A549 (cell line): ENCODE measurements at regions not wholly inside any gene's neighbourhood (a gene's known extent, or its start where the extent isn't known, plus 50 kb on each side); places are given as distances from the start of the nearest gene placed in this dataset.

ENCODE experiments used
- ATAC-seq, 2 experiments: fragments of 200-7000 bp in 1 of 2; fragments of >200 bp in 1 of 2; cut with Nextera tagmentation in 1 of 2; cut with Tn5 transposase in 1 of 2; 3 replicates each; pipeline versions ENCODE4 v1.8.0 to v1.9.1; 2018 to 2020; ENCODE audit warnings: mild to moderate bottlenecking in 1 of 2, moderate library complexity in 1 of 2
- CTCF ChIA-PET: fragments of 300-600 bp; sonication (Branson Sonifier 250); formaldehyde crosslinking; extraction: SDS; loops from one replicate; lab custom pipeline; 2021; ENCODE audit warnings: antibody characterized with exemption, inconsistent platforms; lab: Yijun Ruan, JAX
- POLR2A ChIA-PET: fragments of 350-600 bp; formaldehyde crosslinking; extraction: SDS; loops from one replicate; lab custom pipeline; 2021; ENCODE audit warnings: antibody characterized with exemption, inconsistent platforms; lab: Yijun Ruan, JAX
- DNase-seq, 2 experiments: peaks; one replicate each; pipeline versions ENCODE4 v3.0.0 to v3.0.0-alpha.2; 2011 to 2016; ENCODE audit warnings: low read depth in 1 of 2, low spot score in 1 of 2
- FAIRE-seq: peaks from 2 replicates; lab custom pipeline; 2011; peaks lifted over from hg19 to GRCh38; lab: Jason Lieb, UNC
- H3K27ac ChIP-seq, 2 experiments: fragments of >200 bp; sonication (Bioruptor Twin); formaldehyde crosslinking; 3 replicates each; pipeline ENCODE4 v1.5.1; 2016 to 2017
- H3K4me1 ChIP-seq: fragments of >200 bp; sonication (Bioruptor Twin); formaldehyde crosslinking; 3 replicates; pipeline ENCODE4 v1.6.1; 2016
- H3K4me2 ChIP-seq: fragments of >200 bp; sonication (Bioruptor Twin); formaldehyde crosslinking; 3 replicates; pipeline ENCODE4 v1.6.1; 2016
- H3K4me3 ChIP-seq: fragments of >200 bp; sonication (Bioruptor Twin); formaldehyde crosslinking; 3 replicates; pipeline ENCODE4 v1.5.1; 2016
- H3K9me3 ChIP-seq: fragments of >200 bp; sonication (Bioruptor Twin); formaldehyde crosslinking; 3 replicates; pipeline ENCODE4 v1.6.1; 2016
- BCL3 ChIP-seq: fragments of >200 bp; sonication (Bioruptor Twin); formaldehyde crosslinking; IDR thresholded peaks from 3 replicates; pipeline ENCODE4 v1.6.1; 2016
- BHLHE40 ChIP-seq: IDR thresholded peaks from 2 replicates; pipeline ENCODE4 v1.6.1; 2012; ENCODE audit warnings: low read depth, low read length, inconsistent platforms
- CBX2 ChIP-seq: fragments of 200-600 bp; sonication (generic); IDR thresholded peaks from 2 replicates; pipeline ENCODE4 v1.6.1; 2016; ENCODE audit warnings: low read depth, mild to moderate bottlenecking, borderline replicate concordance
- CEBPB ChIP-seq, 2 experiments: fragments of >200 bp in 1 of 2; sonication (Bioruptor Twin) in 1 of 2; formaldehyde crosslinking in 1 of 2; IDR thresholded peaks; 2 replicates each; pipeline ENCODE4 v1.6.1; 2012 to 2016
- CHD2 ChIP-seq: fragments of 150-350 bp; IDR thresholded peaks from 2 replicates; pipeline ENCODE4 v1.6.1; 2014; ENCODE audit warnings: low read length; ENCODE audit not compliant: partially characterized antibody
- CTCF ChIP-seq: fragments of >200 bp; sonication (Bioruptor Twin); formaldehyde crosslinking; IDR thresholded peaks from 3 replicates; pipeline ENCODE4 v1.5.1; 2016
- ELK1 ChIP-seq: fragments of 150-350 bp; IDR thresholded peaks from 2 replicates; pipeline ENCODE4 v1.6.1; 2014; ENCODE audit warnings: low read depth, mild to moderate bottlenecking, low read length
- EP300 ChIP-seq, 2 experiments: fragments of >200 bp; sonication (Bioruptor Twin); formaldehyde crosslinking; IDR thresholded peaks; 2 replicates in 1 of 2; 3 replicates in 1 of 2; pipeline ENCODE4 v1.6.1; 2016 to 2017
- ESRRA ChIP-seq: fragments of 150-350 bp; IDR thresholded peaks from 2 replicates; pipeline ENCODE4 v1.6.1; 2014; ENCODE audit warnings: mild to moderate bottlenecking, low read length, borderline replicate concordance
- FOXS1 ChIP-seq: fragments of 250-450 bp; sonication (Bioruptor Pico); IDR thresholded peaks from 2 replicates; pipeline ENCODE4 v1.5.0; 2020; ENCODE audit warnings: mild to moderate bottlenecking, moderate library complexity
- GATA3 ChIP-seq: IDR thresholded peaks from 2 replicates; pipeline ENCODE4 v1.6.1; 2012; ENCODE audit warnings: borderline replicate concordance
- HEYL ChIP-seq: fragments of 250-450 bp; sonication (Bioruptor Pico); IDR thresholded peaks from 2 replicates; pipeline ENCODE4 v1.8.0; 2021; ENCODE audit warnings: mild to moderate bottlenecking, moderate library complexity
- HOXA7 ChIP-seq: fragments of 250-450 bp; sonication (Bioruptor Pico); IDR thresholded peaks from 2 replicates; pipeline ENCODE4 v1.5.0; 2020; ENCODE audit warnings: mild to moderate bottlenecking, moderate library complexity
- HOXB13 ChIP-seq: fragments of 250-450 bp; sonication (Bioruptor Pico); IDR thresholded peaks from 2 replicates; pipeline ENCODE4 v1.5.0; 2020; ENCODE audit warnings: low read depth, mild to moderate bottlenecking, moderate library complexity
- KDM5A ChIP-seq: fragments of 200-600 bp; sonication (generic); IDR thresholded peaks from 2 replicates; pipeline ENCODE4 v1.6.1; 2016; ENCODE audit warnings: antibody characterized with exemption, mild to moderate bottlenecking
- MAFK ChIP-seq: fragments of 450-650 bp; IDR thresholded peaks from 2 replicates; pipeline ENCODE4 v1.6.1; 2014; ENCODE audit not compliant: partially characterized antibody
- MAX ChIP-seq: IDR thresholded peaks from 2 replicates; pipeline ENCODE4 v1.6.1; 2012
- MAZ ChIP-seq: fragments of 150-350 bp; IDR thresholded peaks from 2 replicates; pipeline ENCODE4 v1.6.1; 2014; ENCODE audit warnings: antibody characterized with exemption, low read depth, low read length, borderline replicate concordance
- NPAS2 ChIP-seq: fragments of 250-450 bp; sonication (Bioruptor Pico); IDR thresholded peaks from 2 replicates; pipeline ENCODE4 v1.8.0; 2022; ENCODE audit warnings: mild to moderate bottlenecking, moderate library complexity, borderline replicate concordance
- POLR2A ChIP-seq: IDR thresholded peaks from 2 replicates; pipeline ENCODE4 v1.6.1; 2012; ENCODE audit warnings: mild to moderate bottlenecking, low read length
- RCOR1 ChIP-seq: fragments of 150-350 bp; IDR thresholded peaks from 2 replicates; pipeline ENCODE4 v1.6.1; 2014; ENCODE audit warnings: antibody characterized with exemption, low read length, low read depth
- RFX5 ChIP-seq: fragments of 450-650 bp; IDR thresholded peaks from 2 replicates; pipeline ENCODE4 v1.7.1; 2014; ENCODE audit warnings: antibody characterized with exemption, mild to moderate bottlenecking, moderate library complexity
- SREBF2 ChIP-seq: fragments of 450-650 bp; IDR thresholded peaks from 2 replicates; pipeline ENCODE4 v1.6.1; 2014; ENCODE audit warnings: mild to moderate bottlenecking, moderate library complexity
- ZSCAN20 ChIP-seq: fragments of 250-450 bp; sonication (Bioruptor Pico); IDR thresholded peaks from 2 replicates; pipeline ENCODE4 v1.8.0; 2022; ENCODE audit warnings: mild to moderate bottlenecking, moderate library complexity
- WGBS: methylation state at CpG from one replicate; pipeline ENCODE4 v1.1.6; 2017; ENCODE audit errors: missing lambda C conversion rate; 5-methylcytosine and 5-hydroxymethylcytosine counted together

- POLR2A ChIA-PET = no interaction called here
- no peak overlapping the region for H3K4me2 ChIP-seq
These were observed 199.7 kb downstream of the HINT1 start for GRCh38 chr5:130965360-130965759.

GRCh38 chr5:130964231-130965202, 200.5 kb downstream of the HINT1 start:
- CTCF ChIA-PET = no interaction called here
- TF ChIP-seq ZSCAN20 = no peak
- no peak for TF ChIP-seq GATA3
- no peak for TF ChIP-seq HOXB13 (CRISPR knock-in tag)
- no peak for TF ChIP-seq HEYL (CRISPR knock-in tag)
- TF ChIP-seq HOXA7 = no peak
- no peak for TF ChIP-seq BHLHE40
- no peak for FAIRE-seq

More at GRCh38 chr5:130965360-130965759, 199.7 kb downstream of the HINT1 start:
- DNase-seq (no peak), FAIRE-seq (no peak)
- WGBS = 61% methylated on average over 4 of the region's 4 CpGs
- H3K4me1 ChIP-seq = no peaks in the 10 kb centered on the region
- H3K4me3 ChIP-seq = no peak overlapping the region
- H3K27ac ChIP-seq = no peak overlapping the region
- TF ChIP-seq POLR2A (no peak), BCL3 (no peak), MAX (no peak), RFX5 (no peak), HEYL (CRISPR knock-in tag) (no peak), EP300 (IDR thresholded peaks at IDR 0.05) (no peak), ELK1 (no peak), CHD2 (no peak), SREBF2 (no peak), RCOR1 (no peak), CTCF (no peak), KDM5A (no peak), FOXS1 (CRISPR knock-in tag) (no peak), ESRRA (no peak)
- TF ChIP-seq, all 56 proteins: peak for 0
- CTCF ChIA-PET = no interaction called here
- ATAC-seq = no peak
- no peaks in the 10 kb centered on the region for H3K9me3 ChIP-seq

GRCh38 chr5:130963798-130964197, 201.3 kb downstream of the HINT1 start:
- no peak for TF ChIP-seq MAZ
- TF ChIP-seq MAFK = no peak
- TF ChIP-seq POLR2A = no peak
- TF ChIP-seq EP300 (IDR thresholded peaks at IDR 0.05) = no peak
- no peak for TF ChIP-seq CEBPB (IDR thresholded peaks at IDR 0.05)
- no peak for TF ChIP-seq RCOR1
- no peak for TF ChIP-seq CBX2
- TF ChIP-seq NPAS2 (CRISPR knock-in tag) = no peak
- Histone ChIP-seq H3K4me1 (no peaks in the 10 kb centered on the region), H3K9me3 (no peaks in the 10 kb centered on the region), H3K27ac (no peak overlapping the region), H3K4me3 (no peak overlapping the region), H3K4me2 (no peak overlapping the region)
- ATAC-seq (no peak), FAIRE-seq (peak; percentile 49), DNase-seq (no peak)
- CTCF ChIA-PET = no interaction called here
- POLR2A ChIA-PET = no interaction called here
- WGBS = 40% methylated on average over 1 of the region's 1 CpG

More at GRCh38 chr5:130964231-130965202, 200.5 kb downstream of the HINT1 start:
- Histone ChIP-seq H3K27ac (no peak overlapping the region), H3K4me2 (0 out of 3 replicates have a peak overlapping the region, but pooled peaks have one; percentile 14), H3K4me1 (no peaks in the 10 kb centered on the region), H3K4me3 (no peak overlapping the region), H3K9me3 (no peaks in the 10 kb centered on the region)
- POLR2A ChIA-PET = no interaction called here
- ATAC-seq (0 out of 6 replicates have a peak, but pooled peaks of 1 of the 2 experiments have one; percentile 13), DNase-seq (no peak)
- WGBS = 15% methylated on average over 3 of the region's 3 CpGs
